SK-N-SH (cell line): ENCODE measurements at regions not wholly inside any gene's neighbourhood (a gene's known extent, or its start where the extent isn't known, plus 50 kb on each side); places are given as distances from the start of the nearest gene placed in this dataset.

ENCODE experiments used
- CTCF ChIA-PET: fragments of 300-600, 350-600 bp; formaldehyde crosslinking; extraction: SDS; loops from one replicate; lab custom pipeline; 2021; lab: Yijun Ruan, JAX
- POLR2A ChIA-PET: fragments of 350-600 bp; sonication (Branson Sonifier 250); formaldehyde crosslinking; extraction: SDS; loops from one replicate; lab custom pipeline; 2020; ENCODE audit warnings: antibody characterized with exemption, inconsistent platforms; lab: Yijun Ruan, JAX
- DNase-seq: peaks from one replicate; pipeline ENCODE4 v3.0.0; 2012
- H2AFZ ChIP-seq: fragments of 200-600 bp; sonication (generic); 2 replicates; pipeline ENCODE4 v1.8.1; 2016; ENCODE audit warnings: antibody characterized with exemption, mild to moderate bottlenecking, low read depth
- H3F3A ChIP-seq: fragments of 200-600 bp; sonication (generic); replicated peaks from 2 replicates; pipeline ENCODE3; 2016; ENCODE audit warnings: antibody characterized with exemption, mild to moderate bottlenecking; ENCODE audit not compliant: insufficient read depth
- H3K27ac ChIP-seq, 2 experiments: fragments of 200-500 bp in 1 of 2; fragments of 200-600 bp in 1 of 2; sonication (Bioruptor generic) in 1 of 2; sonication (generic), shearing (Covaris generic) in 1 of 2; 2 replicates each; pipeline versions ENCODE4 v1.5.1 to v1.6.1; 2014 to 2016; ENCODE audit warnings: low read depth in 2 of 2, inconsistent platforms in 1 of 2, low read length in 1 of 2, mild to moderate bottlenecking in 1 of 2, mixed read lengths in 1 of 2
- H3K27me3 ChIP-seq: fragments of 200-600 bp; sonication (generic), shearing (Covaris generic); 2 replicates; pipeline ENCODE4 v1.6.1; 2016; ENCODE audit warnings: mixed run types; ENCODE audit not compliant: insufficient read depth
- H3K36me3 ChIP-seq, 2 experiments: fragments of 200-500 bp in 1 of 2; fragments of 200-600 bp in 1 of 2; sonication (Bioruptor generic) in 1 of 2; sonication (generic) in 1 of 2; replicated peaks in 1 of 2; 2 replicates each; pipeline versions ENCODE3 to v1.5.1; 2014 to 2016; ENCODE audit warnings: low read length in 1 of 2, mild to moderate bottlenecking in 1 of 2; ENCODE audit not compliant: insufficient read depth in 2 of 2, control insufficient read depth in 1 of 2
- H3K4me1 ChIP-seq, 2 experiments: fragments of 200-500 bp in 1 of 2; fragments of 200-600 bp in 1 of 2; sonication (Bioruptor generic) in 1 of 2; sonication (generic), shearing (Covaris generic) in 1 of 2; 2 replicates each; pipeline versions ENCODE4 v1.5.1 to v1.6.1; 2014 to 2016; ENCODE audit warnings: low read depth in 1 of 2, low read length in 1 of 2, mixed run types in 1 of 2; ENCODE audit not compliant: insufficient read depth in 2 of 2, control insufficient read depth in 1 of 2
- H3K4me2 ChIP-seq: fragments of 200-600 bp; sonication (generic), shearing (Covaris generic); 2 replicates; pipeline ENCODE4 v1.6.1; 2017; ENCODE audit warnings: mixed run types
- H3K4me3 ChIP-seq, 2 experiments: fragments of 200-500 bp in 1 of 2; fragments of 200-600 bp in 1 of 2; sonication (Bioruptor generic) in 1 of 2; sonication (generic), shearing (Covaris generic) in 1 of 2; 2 replicates each; pipeline versions ENCODE4 v1.5.1 to v1.8.1; 2014 to 2016; ENCODE audit warnings: low read depth in 2 of 2, inconsistent platforms in 1 of 2, low read length in 1 of 2, mild to moderate bottlenecking in 1 of 2, mixed read lengths in 1 of 2, moderate library complexity in 1 of 2
- H3K79me2 ChIP-seq: fragments of 200-600 bp; sonication (generic); 2 replicates; pipeline ENCODE4 v1.8.1; 2017; ENCODE audit warnings: mild to moderate bottlenecking; ENCODE audit not compliant: insufficient read depth
- H3K9ac ChIP-seq: fragments of 200-600 bp; sonication (generic); 2 replicates; pipeline ENCODE4 v1.6.1; 2017; ENCODE audit warnings: mixed run types
- H3K9me2 ChIP-seq: fragments of 200-600 bp; sonication (generic); 2 replicates; pipeline ENCODE4 v1.6.1; 2017; ENCODE audit warnings: mixed run types
- H3K9me3 ChIP-seq: fragments of 200-600 bp; sonication (generic); 2 replicates; pipeline ENCODE4 v1.6.1; 2017; ENCODE audit warnings: mixed run types, mild to moderate bottlenecking, moderate library complexity
- H4K20me1 ChIP-seq: fragments of 200-600 bp; sonication (generic); 2 replicates; pipeline ENCODE4 v1.6.1; 2017; ENCODE audit warnings: mild to moderate bottlenecking, mixed run types; ENCODE audit not compliant: insufficient read depth
- CHD2 ChIP-seq: fragments of 150-350 bp; IDR thresholded peaks from 2 replicates; pipeline ENCODE4 v1.6.1; 2018; ENCODE audit warnings: low read length; ENCODE audit not compliant: partially characterized antibody
- ELF1 ChIP-seq: IDR thresholded peaks from 2 replicates; pipeline ENCODE4 v1.4.0; 2012
- EP300 ChIP-seq, 2 experiments: IDR thresholded peaks; 2 replicates each; pipeline versions ENCODE4 v1.4.0 to v1.6.1; 2012; ENCODE audit warnings: borderline replicate concordance in 1 of 2, low read depth in 1 of 2, low read length in 1 of 2
- EZH2phosphoT487 ChIP-seq: fragments of 200-600 bp; sonication (generic); IDR thresholded peaks from 2 replicates; pipeline ENCODE4 v1.6.1; 2017; ENCODE audit warnings: low read depth, mixed run types, mild to moderate bottlenecking, antibody characterized with exemption, moderate library complexity, borderline replicate concordance
- FOXM1 ChIP-seq: IDR thresholded peaks from 2 replicates; pipeline ENCODE4 v1.4.0; 2012; ENCODE audit warnings: low read depth, mild to moderate bottlenecking
- GABPA ChIP-seq: IDR thresholded peaks from 2 replicates; pipeline ENCODE4 v1.4.0; 2012; ENCODE audit warnings: low read depth, mild to moderate bottlenecking
- MEF2A ChIP-seq: IDR thresholded peaks from 2 replicates; pipeline ENCODE4 v1.4.0; 2012; ENCODE audit warnings: low read depth, borderline replicate concordance
- NRF1 ChIP-seq: IDR thresholded peaks from 2 replicates; pipeline ENCODE4 v1.6.1; 2012; ENCODE audit warnings: low read depth, mild to moderate bottlenecking, low read length
- WGBS: methylation state at CpG from one replicate; pipeline ENCODE4 v1.1.6; 2017; ENCODE audit warnings: low lambda C conversion rate; 5-methylcytosine and 5-hydroxymethylcytosine counted together
- TF ChIP-seq, protein P1 (sequence below): fragments of 200-600 bp; sonication (generic); IDR thresholded peaks from 2 replicates; pipeline ENCODE4 v1.6.1; 2017; ENCODE audit warnings: antibody characterized with exemption, mild to moderate bottlenecking, moderate library complexity
- TF ChIP-seq, protein P2 (sequence below): fragments of 150-350 bp; IDR thresholded peaks from 2 replicates; pipeline ENCODE4 v1.6.1; 2017; ENCODE audit warnings: antibody characterized with exemption, low read length, low read depth, borderline replicate concordance
- TF ChIP-seq, protein P3 (sequence below): IDR thresholded peaks from 2 replicates; pipeline ENCODE4 v1.4.0; 2012; ENCODE audit warnings: low read depth, borderline replicate concordance
- TF ChIP-seq, protein P4 (sequence below): IDR thresholded peaks from 2 replicates; pipeline ENCODE4 v1.4.0; 2012; ENCODE audit warnings: low read depth

DNA sequence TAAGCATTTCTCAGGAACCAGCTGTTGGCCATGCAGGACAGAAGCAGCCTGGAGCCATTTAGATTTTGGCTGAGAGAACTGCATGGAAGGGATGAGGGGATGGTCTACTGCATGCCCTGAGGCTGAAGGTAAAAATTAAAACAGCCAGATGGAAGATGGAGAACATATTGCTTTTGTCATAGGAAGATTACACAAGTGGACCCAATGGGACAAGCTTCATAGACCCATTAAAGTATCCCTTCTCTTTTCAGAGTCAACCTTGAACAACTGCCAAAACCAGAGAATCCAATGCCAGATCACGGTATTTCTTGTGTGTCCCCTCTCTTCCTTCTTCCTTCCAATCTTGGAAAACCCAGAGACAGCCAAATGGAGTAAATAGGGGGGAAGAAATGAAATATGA is 253.4 kb downstream of the NR2F1-AS1 start:
- H3K4me2 ChIP-seq = no peak overlapping the region
- no peaks in the 10 kb centered on the region for H3K9me3 ChIP-seq
- no peaks in the 10 kb centered on the region for H3K79me2 ChIP-seq
- H3K9ac ChIP-seq = no peak overlapping the region
- H3K9me2 ChIP-seq = no peaks in the 10 kb centered on the region
- WGBS = 82% methylated on average over 1 of the region's 1 CpG
- no peaks in the 10 kb centered on the region for H3K27me3 ChIP-seq
- H3K4me3 ChIP-seq = no peak overlapping the region
- no peaks in the 10 kb centered on the region for H3K36me3 ChIP-seq
- H3K27ac ChIP-seq = no peak overlapping the region
- CTCF ChIA-PET = no interaction called here
- no peak for TF ChIP-seq NRF1
- TF ChIP-seq MEF2A = no peak
- TF ChIP-seq, protein P1, sequence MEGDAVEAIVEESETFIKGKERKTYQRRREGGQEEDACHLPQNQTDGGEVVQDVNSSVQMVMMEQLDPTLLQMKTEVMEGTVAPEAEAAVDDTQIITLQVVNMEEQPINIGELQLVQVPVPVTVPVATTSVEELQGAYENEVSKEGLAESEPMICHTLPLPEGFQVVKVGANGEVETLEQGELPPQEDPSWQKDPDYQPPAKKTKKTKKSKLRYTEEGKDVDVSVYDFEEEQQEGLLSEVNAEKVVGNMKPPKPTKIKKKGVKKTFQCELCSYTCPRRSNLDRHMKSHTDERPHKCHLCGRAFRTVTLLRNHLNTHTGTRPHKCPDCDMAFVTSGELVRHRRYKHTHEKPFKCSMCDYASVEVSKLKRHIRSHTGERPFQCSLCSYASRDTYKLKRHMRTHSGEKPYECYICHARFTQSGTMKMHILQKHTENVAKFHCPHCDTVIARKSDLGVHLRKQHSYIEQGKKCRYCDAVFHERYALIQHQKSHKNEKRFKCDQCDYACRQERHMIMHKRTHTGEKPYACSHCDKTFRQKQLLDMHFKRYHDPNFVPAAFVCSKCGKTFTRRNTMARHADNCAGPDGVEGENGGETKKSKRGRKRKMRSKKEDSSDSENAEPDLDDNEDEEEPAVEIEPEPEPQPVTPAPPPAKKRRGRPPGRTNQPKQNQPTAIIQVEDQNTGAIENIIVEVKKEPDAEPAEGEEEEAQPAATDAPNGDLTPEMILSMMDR = no peak
- TF ChIP-seq EP300 (IDR thresholded peaks at IDR 0.05; ENCODE audit: borderline replicate concordance in 1 of 2, low read depth in 1 of 2, low read length in 1 of 2) = no peak
- TF ChIP-seq EZH2phosphoT487 = no peak
- TF ChIP-seq FOXM1 = no peak
- TF ChIP-seq ELF1 = no peak
- TF ChIP-seq, all 33 proteins: peak for 0
- no peaks in the 10 kb centered on the region for H4K20me1 ChIP-seq
- POLR2A ChIA-PET = no interaction called here
- no peak overlapping the region for H2AFZ ChIP-seq
- H3K4me1 ChIP-seq = peaks cover 0 to 2% of the 10 kb centered on the region in 2 experiments; a peak in 1 of 4 replicates
- no peaks in the 10 kb centered on the region for H3F3A ChIP-seq
- no peak for DNase-seq

DNA sequence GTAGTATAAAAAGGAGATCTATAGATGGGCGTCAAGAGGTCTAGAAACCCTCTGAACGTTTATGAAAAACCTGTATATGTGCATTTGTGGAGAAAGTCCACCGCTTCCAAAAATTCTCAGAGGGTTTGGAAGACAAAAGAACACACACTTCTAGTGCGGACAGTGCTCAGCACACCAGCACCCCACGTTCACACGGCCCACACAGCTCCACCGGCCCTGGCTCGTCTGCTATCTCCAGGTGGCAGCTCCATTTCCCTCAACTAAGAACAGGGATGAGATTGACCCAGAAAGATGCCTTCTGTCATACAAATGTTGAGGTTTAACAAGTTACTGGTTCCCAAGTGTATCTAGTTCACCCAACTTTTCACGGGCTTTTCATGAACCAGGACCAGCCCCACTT is 255.1 kb downstream of the NR2F1-AS1 start:
- no peaks in the 10 kb centered on the region for H3F3A ChIP-seq
- no peaks in the 10 kb centered on the region for H3K9me3 ChIP-seq
- ChIA-PET POLR2A (no interaction called here), CTCF (no interaction called here)
- H3K27me3 ChIP-seq = no peaks in the 10 kb centered on the region
- no peak overlapping the region for H3K4me3 ChIP-seq
- no peaks in the 10 kb centered on the region for H3K79me2 ChIP-seq
- no peak overlapping the region for H3K27ac ChIP-seq
- no peak for DNase-seq
- H4K20me1 ChIP-seq = no peaks in the 10 kb centered on the region
- no peaks in the 10 kb centered on the region for H3K36me3 ChIP-seq
- 92% methylated on average over 9 of the region's 9 CpGs for WGBS
- no peak overlapping the region for H2AFZ ChIP-seq
- no peak overlapping the region for H3K4me2 ChIP-seq
- TF ChIP-seq CHD2 (no peak), GABPA (no peak), NRF1 (no peak)
- TF ChIP-seq, protein P2, sequence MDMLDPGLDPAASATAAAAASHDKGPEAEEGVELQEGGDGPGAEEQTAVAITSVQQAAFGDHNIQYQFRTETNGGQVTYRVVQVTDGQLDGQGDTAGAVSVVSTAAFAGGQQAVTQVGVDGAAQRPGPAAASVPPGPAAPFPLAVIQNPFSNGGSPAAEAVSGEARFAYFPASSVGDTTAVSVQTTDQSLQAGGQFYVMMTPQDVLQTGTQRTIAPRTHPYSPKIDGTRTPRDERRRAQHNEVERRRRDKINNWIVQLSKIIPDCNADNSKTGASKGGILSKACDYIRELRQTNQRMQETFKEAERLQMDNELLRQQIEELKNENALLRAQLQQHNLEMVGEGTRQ = no peak
- TF ChIP-seq, protein P3, sequence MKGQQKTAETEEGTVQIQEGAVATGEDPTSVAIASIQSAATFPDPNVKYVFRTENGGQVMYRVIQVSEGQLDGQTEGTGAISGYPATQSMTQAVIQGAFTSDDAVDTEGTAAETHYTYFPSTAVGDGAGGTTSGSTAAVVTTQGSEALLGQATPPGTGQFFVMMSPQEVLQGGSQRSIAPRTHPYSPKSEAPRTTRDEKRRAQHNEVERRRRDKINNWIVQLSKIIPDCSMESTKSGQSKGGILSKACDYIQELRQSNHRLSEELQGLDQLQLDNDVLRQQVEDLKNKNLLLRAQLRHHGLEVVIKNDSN = no peak
- TF ChIP-seq, protein P4, sequence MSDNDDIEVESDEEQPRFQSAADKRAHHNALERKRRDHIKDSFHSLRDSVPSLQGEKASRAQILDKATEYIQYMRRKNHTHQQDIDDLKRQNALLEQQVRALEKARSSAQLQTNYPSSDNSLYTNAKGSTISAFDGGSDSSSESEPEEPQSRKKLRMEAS = no peak
- H3K9ac ChIP-seq = no peak overlapping the region
- no peaks in the 10 kb centered on the region for H3K9me2 ChIP-seq
- H3K4me1 ChIP-seq = peaks cover 0 to 6% of the 10 kb centered on the region in 2 experiments; a peak in 2 of 4 replicates
